Neural cell (in vitro differentiated cells): ENCODE measurements at regions not wholly inside any gene's neighbourhood (a gene's known extent, or its start where the extent isn't known, plus 50 kb on each side); places are given as distances from the start of the nearest gene placed in this dataset.

Experiments
- H2AFZ ChIP-seq: fragments of 200-600, 300-800 bp; sonication (generic), shearing (Covaris generic); 2 replicates; pipeline ENCODE4 v1.6.0; 2014; ENCODE audit warnings: low read depth, mild to moderate bottlenecking, antibody characterized with exemption, low read length, moderate library complexity
- H3F3A ChIP-seq: fragments of 200-600 bp; shearing (Covaris generic); 2 replicates; pipeline ENCODE4 v1.6.1; 2016; ENCODE audit warnings: mild to moderate bottlenecking, moderate library complexity, mixed read lengths, antibody characterized with exemption, low read length; ENCODE audit not compliant: insufficient read depth, poor library complexity, severe bottlenecking
- H3K27ac ChIP-seq: fragments of 200-600, 300-800 bp; sonication (generic), shearing (Covaris generic); 2 replicates; pipeline ENCODE4 v1.5.1; 2014; ENCODE audit warnings: mild to moderate bottlenecking, low read length, moderate library complexity
- H3K27me3 ChIP-seq: fragments of 300-800, 200-600 bp; sonication (generic), shearing (Covaris generic); 2 replicates; pipeline ENCODE4 v1.6.0; 2014; ENCODE audit warnings: mild to moderate bottlenecking, low read depth, low read length, moderate library complexity; ENCODE audit not compliant: insufficient read depth
- H3K36me3 ChIP-seq: fragments of 300-800, 200-600 bp; sonication (generic), shearing (Covaris generic); 2 replicates; pipeline ENCODE4 v1.5.1; 2014; ENCODE audit warnings: mild to moderate bottlenecking, antibody characterized with exemption, low read length, moderate library complexity; ENCODE audit not compliant: insufficient read depth
- H3K4me2 ChIP-seq: fragments of 300-800, 200-600 bp; sonication (generic), shearing (Covaris generic); 2 replicates; pipeline ENCODE4 v1.6.0; 2014; ENCODE audit warnings: mild to moderate bottlenecking, low read length
- H3K4me3 ChIP-seq: fragments of 300-800, 200-600 bp; sonication (generic), shearing (Covaris generic); 2 replicates; pipeline ENCODE4 v1.5.1; 2014; ENCODE audit warnings: mild to moderate bottlenecking, low read length, moderate library complexity
- H3K79me2 ChIP-seq: fragments of 200-600 bp; shearing (Covaris generic); replicated peaks from 2 replicates; pipeline ENCODE4 v1.6.0; 2014; ENCODE audit warnings: mild to moderate bottlenecking, low read length, moderate library complexity; ENCODE audit not compliant: insufficient read depth
- H3K9ac ChIP-seq: fragments of 300-800, 200-600 bp; sonication (generic), shearing (Covaris generic); 2 replicates; pipeline ENCODE4 v1.6.1; 2016; ENCODE audit warnings: mild to moderate bottlenecking, low read length, mixed read lengths
- H3K9me2 ChIP-seq: fragments of 200-600 bp; shearing (Covaris generic); 2 replicates; pipeline ENCODE4 v1.6.1; 2016; ENCODE audit warnings: mild to moderate bottlenecking, low read length, mixed read lengths; ENCODE audit not compliant: insufficient read depth
- H3K9me3 ChIP-seq: fragments of 200-600, 300-800 bp; sonication (generic), shearing (Covaris generic); 2 replicates; pipeline ENCODE4 v1.6.1; 2016; ENCODE audit warnings: mild to moderate bottlenecking, mixed run types, low read length, moderate library complexity, mixed read lengths
- H4K20me1 ChIP-seq: fragments of 200-600 bp; shearing (Covaris generic); 2 replicates; pipeline ENCODE4 v1.6.1; 2016; ENCODE audit warnings: mild to moderate bottlenecking, mixed run types; ENCODE audit not compliant: insufficient read depth
- EP300 ChIP-seq: fragments of 450-650 bp; conservative IDR thresholded peaks from 2 replicates; pipeline ENCODE4 v1.6.1; 2014; ENCODE audit warnings: antibody characterized with exemption, mild to moderate bottlenecking, moderate library complexity; ENCODE audit not compliant: poor library complexity, severe bottlenecking
- EZH2 ChIP-seq: fragments of 200-600, 300-800 bp; shearing (Covaris generic), sonication (generic); IDR thresholded peaks from 2 replicates; pipeline ENCODE4 v1.6.1; 2014; ENCODE audit warnings: antibody characterized with exemption, low read length, borderline replicate concordance, mild to moderate bottlenecking; ENCODE audit not compliant: insufficient read depth, poor library complexity, severe bottlenecking
- MXI1 ChIP-seq: fragments of 450-650 bp; conservative IDR thresholded peaks from 2 replicates; pipeline ENCODE4 v1.6.1; 2014; ENCODE audit warnings: antibody characterized with exemption, mild to moderate bottlenecking; ENCODE audit not compliant: poor library complexity, severe bottlenecking
- POLR2AphosphoS5 ChIP-seq: IDR thresholded peaks from 2 replicates; pipeline ENCODE4 v1.6.1; 2012
- RAD21 ChIP-seq: fragments of 450-650 bp; conservative IDR thresholded peaks from 2 replicates; pipeline ENCODE4 v1.6.1; 2014; ENCODE audit warnings: antibody characterized with exemption, mild to moderate bottlenecking, moderate library complexity
- SMC3 ChIP-seq: fragments of 450-650 bp; conservative IDR thresholded peaks from 2 replicates; pipeline ENCODE4 v1.6.1; 2014; ENCODE audit warnings: antibody characterized with exemption, mild to moderate bottlenecking, moderate library complexity; ENCODE audit not compliant: poor library complexity
- TAF1 ChIP-seq: IDR thresholded peaks from 2 replicates; pipeline ENCODE4 v1.6.1; 2012; ENCODE audit warnings: low read depth
- TF ChIP-seq, protein P1 (sequence below): fragments of 450-650 bp; IDR thresholded peaks from 2 replicates; pipeline ENCODE4 v1.5.1; 2014; ENCODE audit warnings: antibody characterized with exemption, mild to moderate bottlenecking, moderate library complexity; ENCODE audit not compliant: poor library complexity, severe bottlenecking
- TF ChIP-seq, protein P2 (sequence below): IDR thresholded peaks from 2 replicates; pipeline ENCODE4 v1.6.1; 2012; ENCODE audit warnings: borderline replicate concordance

DNA sequence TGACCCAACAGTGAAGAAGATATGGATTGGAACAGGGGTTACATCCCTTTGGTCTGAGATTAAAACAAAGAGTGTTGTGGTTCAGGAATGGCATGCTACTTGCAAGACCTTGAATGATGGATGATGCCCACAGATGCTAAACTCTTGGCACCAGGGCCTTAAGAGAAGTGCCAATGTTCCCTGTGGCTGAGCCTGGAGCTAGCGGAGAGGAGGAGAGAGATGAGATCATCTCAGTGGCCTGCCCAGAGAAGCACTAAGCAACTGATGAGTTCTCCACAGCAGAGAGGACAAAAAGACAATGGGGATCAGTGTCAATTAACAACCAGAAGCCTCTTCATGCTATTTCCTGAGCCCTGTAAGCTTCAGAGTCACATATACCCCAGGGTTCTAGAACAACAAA, 97.8 kb downstream of the ELAPOR2 start:
- no peak overlapping the region for H3K27ac ChIP-seq

DNA sequence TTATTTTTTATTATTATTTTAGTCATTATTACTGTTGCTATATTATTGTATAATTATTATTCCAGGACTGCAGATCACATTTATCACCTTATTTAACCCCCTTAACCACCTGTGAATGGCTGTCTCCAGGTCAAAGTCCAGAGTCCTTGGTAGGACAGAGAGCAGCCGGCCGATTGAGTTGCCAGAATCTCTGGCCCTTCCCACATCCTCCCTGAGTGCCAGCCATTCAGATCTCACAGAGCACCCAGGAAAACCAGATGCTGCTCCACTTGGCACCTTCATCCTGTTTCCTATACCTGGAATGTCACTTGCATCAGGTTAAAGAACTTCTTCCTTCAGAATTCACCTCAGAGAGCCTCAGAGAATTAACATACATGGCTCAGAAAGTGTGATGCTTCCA, 101.1 kb downstream of the ELAPOR2 start:
- H3K79me2 ChIP-seq: no peaks in the 10 kb centered on the region
- no peaks in the 10 kb centered on the region for H3K9me3 ChIP-seq
- no peaks in the 10 kb centered on the region for H4K20me1 ChIP-seq
- no peak overlapping the region for H3K4me3 ChIP-seq
- no peak overlapping the region for H2AFZ ChIP-seq
- H3F3A ChIP-seq: no peaks in the 10 kb centered on the region
- H3K4me2 ChIP-seq: no peak overlapping the region
- H3K9ac ChIP-seq: no peak overlapping the region
- no peak overlapping the region for H3K27ac ChIP-seq
- H3K36me3 ChIP-seq: no peaks in the 10 kb centered on the region
- no peaks in the 10 kb centered on the region for H3K27me3 ChIP-seq
- H3K9me2 ChIP-seq: no peaks in the 10 kb centered on the region
- TF ChIP-seq TAF1: no peak
- no peak for TF ChIP-seq EZH2
- no peak for TF ChIP-seq EP300
- TF ChIP-seq, protein P1, sequence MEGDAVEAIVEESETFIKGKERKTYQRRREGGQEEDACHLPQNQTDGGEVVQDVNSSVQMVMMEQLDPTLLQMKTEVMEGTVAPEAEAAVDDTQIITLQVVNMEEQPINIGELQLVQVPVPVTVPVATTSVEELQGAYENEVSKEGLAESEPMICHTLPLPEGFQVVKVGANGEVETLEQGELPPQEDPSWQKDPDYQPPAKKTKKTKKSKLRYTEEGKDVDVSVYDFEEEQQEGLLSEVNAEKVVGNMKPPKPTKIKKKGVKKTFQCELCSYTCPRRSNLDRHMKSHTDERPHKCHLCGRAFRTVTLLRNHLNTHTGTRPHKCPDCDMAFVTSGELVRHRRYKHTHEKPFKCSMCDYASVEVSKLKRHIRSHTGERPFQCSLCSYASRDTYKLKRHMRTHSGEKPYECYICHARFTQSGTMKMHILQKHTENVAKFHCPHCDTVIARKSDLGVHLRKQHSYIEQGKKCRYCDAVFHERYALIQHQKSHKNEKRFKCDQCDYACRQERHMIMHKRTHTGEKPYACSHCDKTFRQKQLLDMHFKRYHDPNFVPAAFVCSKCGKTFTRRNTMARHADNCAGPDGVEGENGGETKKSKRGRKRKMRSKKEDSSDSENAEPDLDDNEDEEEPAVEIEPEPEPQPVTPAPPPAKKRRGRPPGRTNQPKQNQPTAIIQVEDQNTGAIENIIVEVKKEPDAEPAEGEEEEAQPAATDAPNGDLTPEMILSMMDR: no peak
- no peak for TF ChIP-seq POLR2AphosphoS5

More for the DNA sequence above, 97.8 kb downstream of the ELAPOR2 start:
- no peaks in the 10 kb centered on the region for H3K36me3 ChIP-seq
- H3K9ac ChIP-seq: no peak overlapping the region
- no peaks in the 10 kb centered on the region for H3K27me3 ChIP-seq
- no peaks in the 10 kb centered on the region for H3K9me2 ChIP-seq
- H3K79me2 ChIP-seq: no peaks in the 10 kb centered on the region
- no peaks in the 10 kb centered on the region for H4K20me1 ChIP-seq
- no peaks in the 10 kb centered on the region for H3F3A ChIP-seq
- TF ChIP-seq EP300 (no peak), MXI1 (no peak), TAF1 (no peak), SMC3 (no peak), POLR2AphosphoS5 (no peak), RAD21 (no peak), EZH2 (no peak)
- TF ChIP-seq, protein P1: no peak
- TF ChIP-seq, protein P2, sequence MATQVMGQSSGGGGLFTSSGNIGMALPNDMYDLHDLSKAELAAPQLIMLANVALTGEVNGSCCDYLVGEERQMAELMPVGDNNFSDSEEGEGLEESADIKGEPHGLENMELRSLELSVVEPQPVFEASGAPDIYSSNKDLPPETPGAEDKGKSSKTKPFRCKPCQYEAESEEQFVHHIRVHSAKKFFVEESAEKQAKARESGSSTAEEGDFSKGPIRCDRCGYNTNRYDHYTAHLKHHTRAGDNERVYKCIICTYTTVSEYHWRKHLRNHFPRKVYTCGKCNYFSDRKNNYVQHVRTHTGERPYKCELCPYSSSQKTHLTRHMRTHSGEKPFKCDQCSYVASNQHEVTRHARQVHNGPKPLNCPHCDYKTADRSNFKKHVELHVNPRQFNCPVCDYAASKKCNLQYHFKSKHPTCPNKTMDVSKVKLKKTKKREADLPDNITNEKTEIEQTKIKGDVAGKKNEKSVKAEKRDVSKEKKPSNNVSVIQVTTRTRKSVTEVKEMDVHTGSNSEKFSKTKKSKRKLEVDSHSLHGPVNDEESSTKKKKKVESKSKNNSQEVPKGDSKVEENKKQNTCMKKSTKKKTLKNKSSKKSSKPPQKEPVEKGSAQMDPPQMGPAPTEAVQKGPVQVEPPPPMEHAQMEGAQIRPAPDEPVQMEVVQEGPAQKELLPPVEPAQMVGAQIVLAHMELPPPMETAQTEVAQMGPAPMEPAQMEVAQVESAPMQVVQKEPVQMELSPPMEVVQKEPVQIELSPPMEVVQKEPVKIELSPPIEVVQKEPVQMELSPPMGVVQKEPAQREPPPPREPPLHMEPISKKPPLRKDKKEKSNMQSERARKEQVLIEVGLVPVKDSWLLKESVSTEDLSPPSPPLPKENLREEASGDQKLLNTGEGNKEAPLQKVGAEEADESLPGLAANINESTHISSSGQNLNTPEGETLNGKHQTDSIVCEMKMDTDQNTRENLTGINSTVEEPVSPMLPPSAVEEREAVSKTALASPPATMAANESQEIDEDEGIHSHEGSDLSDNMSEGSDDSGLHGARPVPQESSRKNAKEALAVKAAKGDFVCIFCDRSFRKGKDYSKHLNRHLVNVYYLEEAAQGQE: no peak
- H3K4me2 ChIP-seq: no peak overlapping the region
- H3K9me3 ChIP-seq: no peaks in the 10 kb centered on the region
- no peak overlapping the region for H2AFZ ChIP-seq
- no peak overlapping the region for H3K4me3 ChIP-seq
